ENCODE measurements at regions not wholly inside any gene's neighbourhood (a gene's known extent, or its start where the extent isn't known, plus 50 kb on each side); places are given as distances from the start of the nearest gene placed in this dataset.

DNA sequence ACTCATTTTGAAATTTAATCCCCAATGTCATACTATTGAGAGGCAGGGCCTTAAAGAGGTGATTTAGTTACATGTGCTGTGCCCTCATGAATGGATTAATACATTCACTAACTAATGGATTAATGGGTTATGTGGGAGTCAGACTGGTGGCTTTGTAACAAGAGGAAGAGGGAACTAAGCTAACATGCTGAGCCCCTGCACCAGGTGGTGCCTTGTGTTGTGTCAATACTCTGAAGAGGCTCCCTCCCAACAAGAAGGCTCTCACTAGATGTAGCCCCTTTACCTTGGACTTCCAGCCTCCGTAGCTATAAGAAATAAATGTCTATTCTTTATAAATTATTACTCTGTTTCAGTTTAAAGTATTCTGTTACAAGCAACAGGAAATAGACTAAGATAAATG, 411.9 kb upstream of the EMCN start:
- TF ChIP-seq POLR2AphosphoS5 (IDR thresholded peaks at IDR 0.05; ENCODE audit: low read depth, low read length): no peak
- TF ChIP-seq POLR2A (IDR thresholded peaks at IDR 0.05; ENCODE audit: low read depth, low read length): no peak
- no peak for TF ChIP-seq TAF1 (IDR thresholded peaks at IDR 0.05; ENCODE audit: borderline replicate concordance, low read depth, low read length)

All from GM12892 (cell line).